ENCODE measurements at regions not wholly inside any gene's neighbourhood (a gene's known extent, or its start where the extent isn't known, plus 50 kb on each side); places are given as distances from the start of the nearest gene placed in this dataset.

- no peak overlapping the region for H3K9ac ChIP-seq
- H3K4me1 ChIP-seq: no peaks in the 10 kb centered on the region
- no peaks in the 10 kb centered on the region for H3K36me3 ChIP-seq
- no peak overlapping the region for H3K4me2 ChIP-seq
- no peaks in the 10 kb centered on the region for H3K27me3 ChIP-seq
- no peaks in the 10 kb centered on the region for H4K20me1 ChIP-seq
- H3K9me3 ChIP-seq (replicated peaks in 1 of 11): peaks cover 0 to 18% (median 10%) of the 10 kb centered on the region in 11 experiments; a peak in 11 of 22 replicates
- H3K27ac ChIP-seq: no peak overlapping the region
- TF ChIP-seq Cebpa-rat (IDR thresholded peaks at IDR 0.05): no peak
- no peak overlapping the region for H3K4me3 ChIP-seq
These were observed 937.2 kb upstream of the DDX18 start for GRCh38 chr2:116877274-116877673.

GRCh38 chr2:116877944-116878343 lies 936.5 kb upstream of the DDX18 start:
- Histone ChIP-seq H3K9ac (no peak overlapping the region), H3K4me3 (no peak overlapping the region), H3K4me2 (no peak overlapping the region), H4K20me1 (no peaks in the 10 kb centered on the region), H3K27me3 (no peaks in the 10 kb centered on the region), H3K27ac (no peak overlapping the region), H3K36me3 (no peaks in the 10 kb centered on the region), H3K4me1 (no peaks in the 10 kb centered on the region), H3K9me3 (replicated peaks in 1 of 11) (peaks cover 0 to 13% (median 10%) of the 10 kb centered on the region in 11 experiments; a peak in 11 of 22 replicates)
- TF ChIP-seq Cebpa-rat (IDR thresholded peaks at IDR 0.05): no peak

GRCh38 chr2:116879650-116880160 lies 934.8 kb upstream of the DDX18 start:
- no peak overlapping the region for H3K27ac ChIP-seq
- H3K4me2 ChIP-seq: no peak overlapping the region
- no peak overlapping the region for H3K4me3 ChIP-seq
- H3K27me3 ChIP-seq: no peaks in the 10 kb centered on the region
- H3K9me3 ChIP-seq (replicated peaks in 1 of 11): no peaks in the 10 kb centered on the region
- H3K4me1 ChIP-seq: no peaks in the 10 kb centered on the region
- no peak for TF ChIP-seq Cebpa-rat (IDR thresholded peaks at IDR 0.05)
- no peaks in the 10 kb centered on the region for H3K36me3 ChIP-seq
- H3K9ac ChIP-seq: no peak overlapping the region
- H4K20me1 ChIP-seq: no peaks in the 10 kb centered on the region

- no peak overlapping the region for H3K9ac ChIP-seq
- no peaks in the 10 kb centered on the region for H3K4me1 ChIP-seq
- H3K27ac ChIP-seq: no peak overlapping the region
- no peaks in the 10 kb centered on the region for H3K27me3 ChIP-seq
- peaks cover 17 to 33% (median 21%) of the 10 kb centered on the region in 11 experiments for H3K9me3 ChIP-seq (replicated peaks in 1 of 11)
- no peaks in the 10 kb centered on the region for H3K36me3 ChIP-seq
- H3K4me2 ChIP-seq: no peak overlapping the region
- TF ChIP-seq Cebpa-rat (IDR thresholded peaks at IDR 0.05): no peak
- no peak overlapping the region for H3K4me3 ChIP-seq
- no peaks in the 10 kb centered on the region for H4K20me1 ChIP-seq
These were observed 923.3 kb upstream of the DDX18 start for GRCh38 chr2:116891191-116891590.

- Histone ChIP-seq H3K4me1 (no peaks in the 10 kb centered on the region), H3K36me3 (no peaks in the 10 kb centered on the region), H3K9ac (no peak overlapping the region), H3K27ac (no peak overlapping the region), H3K27me3 (no peaks in the 10 kb centered on the region), H4K20me1 (no peaks in the 10 kb centered on the region), H3K4me2 (no peak overlapping the region), H3K4me3 (no peak overlapping the region), H3K9me3 (replicated peaks in 1 of 11) (no peaks in the 10 kb centered on the region)
- no peak for TF ChIP-seq Cebpa-rat (IDR thresholded peaks at IDR 0.05)
These were observed 903.0 kb upstream of the DDX18 start for GRCh38 chr2:116911540-116911939.

- Histone ChIP-seq H3K27me3 (no peaks in the 10 kb centered on the region), H3K4me3 (no peak overlapping the region), H4K20me1 (no peaks in the 10 kb centered on the region), H3K27ac (no peak overlapping the region), H3K36me3 (no peaks in the 10 kb centered on the region), H3K4me1 (no peaks in the 10 kb centered on the region), H3K9ac (no peak overlapping the region), H3K4me2 (no peak overlapping the region), H3K9me3 (replicated peaks in 1 of 11) (no peaks in the 10 kb centered on the region)
- peak in 1 of 11 experiments; percentile 27; a peak in 1 of 22 replicates for TF ChIP-seq Cebpa-rat (IDR thresholded peaks at IDR 0.05)
These were observed 898.8 kb upstream of the DDX18 start for GRCh38 chr2:116915673-116916072.

- Histone ChIP-seq H4K20me1 (no peaks in the 10 kb centered on the region), H3K27ac (no peak overlapping the region), H3K4me3 (no peak overlapping the region), H3K9ac (no peak overlapping the region), H3K4me2 (no peak overlapping the region), H3K9me3 (replicated peaks in 1 of 11) (no peaks in the 10 kb centered on the region), H3K27me3 (no peaks in the 10 kb centered on the region), H3K36me3 (no peaks in the 10 kb centered on the region), H3K4me1 (no peaks in the 10 kb centered on the region)
- no peak for TF ChIP-seq Cebpa-rat (IDR thresholded peaks at IDR 0.05)
These were observed 897.3 kb upstream of the DDX18 start for GRCh38 chr2:116917196-116917595.

- no peaks in the 10 kb centered on the region for H3K36me3 ChIP-seq
- no peaks in the 10 kb centered on the region for H3K4me1 ChIP-seq
- H3K4me3 ChIP-seq: no peak overlapping the region
- TF ChIP-seq Cebpa-rat (IDR thresholded peaks at IDR 0.05): no peak
- no peaks in the 10 kb centered on the region for H4K20me1 ChIP-seq
- no peak overlapping the region for H3K27ac ChIP-seq
- H3K9me3 ChIP-seq (replicated peaks in 1 of 11): no peaks in the 10 kb centered on the region
- H3K9ac ChIP-seq: no peak overlapping the region
- no peaks in the 10 kb centered on the region for H3K27me3 ChIP-seq
- H3K4me2 ChIP-seq: no peak overlapping the region
These were observed 895.9 kb upstream of the DDX18 start for GRCh38 chr2:116918574-116918973.

GRCh38 chr2:116922414-116922813 lies 892.1 kb upstream of the DDX18 start:
- no peak overlapping the region for H3K9ac ChIP-seq
- no peaks in the 10 kb centered on the region for H3K27me3 ChIP-seq
- H3K27ac ChIP-seq: no peak overlapping the region
- TF ChIP-seq Cebpa-rat (IDR thresholded peaks at IDR 0.05): no peak
- H3K9me3 ChIP-seq (replicated peaks in 1 of 11): no peaks in the 10 kb centered on the region
- no peak overlapping the region for H3K4me3 ChIP-seq
- no peak overlapping the region for H3K4me2 ChIP-seq
- no peaks in the 10 kb centered on the region for H3K4me1 ChIP-seq
- H4K20me1 ChIP-seq: no peaks in the 10 kb centered on the region
- no peaks in the 10 kb centered on the region for H3K36me3 ChIP-seq

GRCh38 chr2:116924509-116924908 lies 890.0 kb upstream of the DDX18 start:
- Histone ChIP-seq H3K4me2 (no peak overlapping the region), H3K9ac (no peak overlapping the region), H3K27me3 (no peaks in the 10 kb centered on the region), H3K4me1 (no peaks in the 10 kb centered on the region), H3K4me3 (no peak overlapping the region), H3K36me3 (no peaks in the 10 kb centered on the region), H4K20me1 (no peaks in the 10 kb centered on the region), H3K27ac (no peak overlapping the region), H3K9me3 (replicated peaks in 1 of 11) (no peaks in the 10 kb centered on the region)
- TF ChIP-seq Cebpa-rat (IDR thresholded peaks at IDR 0.05): no peak

Measured in BLaER1 treated with 17β-estradiol and CSF1 and Interleukin-3, amounts not matched to agents 10 nM and 100 nM (cell line).